ENCODE measurements at regions not wholly inside any gene's neighbourhood (a gene's known extent, or its start where the extent isn't known, plus 50 kb on each side); places are given as distances from the start of the nearest gene placed in this dataset.

DNA sequence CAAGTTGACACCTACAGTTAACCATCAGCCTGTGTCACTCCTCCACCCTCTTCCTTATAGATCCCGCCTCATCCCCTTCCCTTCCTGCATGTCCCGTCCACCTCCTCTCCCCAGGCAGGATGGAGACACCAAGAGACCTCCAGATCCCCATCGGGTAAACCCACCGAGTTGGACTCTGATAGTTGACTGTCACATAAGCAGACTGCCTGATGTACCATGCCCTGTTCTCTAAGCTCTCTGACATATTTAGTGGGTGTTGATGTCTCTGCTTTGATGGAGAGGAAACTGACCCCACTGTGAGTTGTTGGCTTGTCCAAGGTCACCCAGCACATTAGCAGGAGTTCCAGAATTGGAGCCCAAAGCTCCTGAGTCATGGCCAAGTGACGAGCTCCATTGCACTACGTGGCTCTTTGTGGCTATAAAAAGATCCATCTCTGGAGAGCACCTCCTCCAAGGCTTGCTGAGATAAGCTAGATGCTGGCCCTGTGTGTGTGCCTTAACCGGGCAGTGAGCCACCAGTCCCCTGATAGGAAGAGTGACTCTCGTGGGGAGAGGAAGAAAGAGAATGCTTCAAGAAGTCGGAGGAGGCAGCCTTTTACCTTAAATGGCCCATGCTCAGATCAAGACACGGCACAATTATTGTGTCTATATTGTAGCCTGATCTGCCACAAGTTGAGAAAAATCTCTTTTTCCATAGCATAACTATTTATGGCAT is 236.0 kb upstream of the ECI2 start (continued):
- TF ChIP-seq JUN (IDR thresholded peaks at IDR 0.05; ENCODE audit: borderline replicate concordance, low read depth, low read length), result peak; percentile 20; the same call in 1 of the 2 replicates
- no peak for TF ChIP-seq JUN (CRISPR knock-in tag; IDR thresholded peaks at IDR 0.05; ENCODE audit: borderline replicate concordance)
- TF ChIP-seq NRF1 (conservative IDR thresholded peaks at IDR 0.05 in 1 of 2, IDR thresholded peaks at IDR 0.05 in 1 of 2), result peak in 1 of 2 experiments; percentile 51; a peak in 3 of 4 replicates
- TF ChIP-seq RBBP5 (IDR thresholded peaks at IDR 0.05; ENCODE audit: borderline replicate concordance, insufficient read depth, low read length, poor library complexity, severe bottlenecking), result no peak
- peak; percentile 72 for TF ChIP-seq MEIS2 (IDR thresholded peaks at IDR 0.05; ENCODE audit: partially characterized antibody)
- TF ChIP-seq NCOA1 (IDR thresholded peaks at IDR 0.05; ENCODE audit: low read depth), result peak; percentile 75; the same call in 1 of the 2 replicates
- no peak for TF ChIP-seq NFXL1 (CRISPR knock-in tag; IDR thresholded peaks at IDR 0.05)
- TF ChIP-seq NFE2 (IDR thresholded peaks at IDR 0.05; ENCODE audit: low read depth), result peak; percentile 95
- TF ChIP-seq, protein P1, sequence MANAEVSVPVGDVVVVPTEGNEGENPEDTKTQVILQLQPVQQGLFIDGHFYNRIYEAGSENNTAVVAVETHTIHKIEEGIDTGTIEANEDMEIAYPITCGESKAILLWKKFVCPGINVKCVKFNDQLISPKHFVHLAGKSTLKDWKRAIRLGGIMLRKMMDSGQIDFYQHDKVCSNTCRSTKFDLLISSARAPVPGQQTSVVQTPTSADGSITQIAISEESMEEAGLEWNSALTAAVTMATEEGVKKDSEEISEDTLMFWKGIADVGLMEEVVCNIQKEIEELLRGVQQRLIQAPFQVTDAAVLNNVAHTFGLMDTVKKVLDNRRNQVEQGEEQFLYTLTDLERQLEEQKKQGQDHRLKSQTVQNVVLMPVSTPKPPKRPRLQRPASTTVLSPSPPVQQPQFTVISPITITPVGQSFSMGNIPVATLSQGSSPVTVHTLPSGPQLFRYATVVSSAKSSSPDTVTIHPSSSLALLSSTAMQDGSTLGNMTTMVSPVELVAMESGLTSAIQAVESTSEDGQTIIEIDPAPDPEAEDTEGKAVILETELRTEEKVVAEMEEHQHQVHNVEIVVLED (CRISPR knock-in tag; IDR thresholded peaks at IDR 0.05), result no peak
- no peak; the same call in 1 of the 2 replicates for TF ChIP-seq ZNF197 (CRISPR knock-in tag; IDR thresholded peaks at IDR 0.05; ENCODE audit: low read depth)
- no peak for TF ChIP-seq BMI1 (IDR thresholded peaks at IDR 0.05; ENCODE audit: low read length)
- TF ChIP-seq, protein P2, sequence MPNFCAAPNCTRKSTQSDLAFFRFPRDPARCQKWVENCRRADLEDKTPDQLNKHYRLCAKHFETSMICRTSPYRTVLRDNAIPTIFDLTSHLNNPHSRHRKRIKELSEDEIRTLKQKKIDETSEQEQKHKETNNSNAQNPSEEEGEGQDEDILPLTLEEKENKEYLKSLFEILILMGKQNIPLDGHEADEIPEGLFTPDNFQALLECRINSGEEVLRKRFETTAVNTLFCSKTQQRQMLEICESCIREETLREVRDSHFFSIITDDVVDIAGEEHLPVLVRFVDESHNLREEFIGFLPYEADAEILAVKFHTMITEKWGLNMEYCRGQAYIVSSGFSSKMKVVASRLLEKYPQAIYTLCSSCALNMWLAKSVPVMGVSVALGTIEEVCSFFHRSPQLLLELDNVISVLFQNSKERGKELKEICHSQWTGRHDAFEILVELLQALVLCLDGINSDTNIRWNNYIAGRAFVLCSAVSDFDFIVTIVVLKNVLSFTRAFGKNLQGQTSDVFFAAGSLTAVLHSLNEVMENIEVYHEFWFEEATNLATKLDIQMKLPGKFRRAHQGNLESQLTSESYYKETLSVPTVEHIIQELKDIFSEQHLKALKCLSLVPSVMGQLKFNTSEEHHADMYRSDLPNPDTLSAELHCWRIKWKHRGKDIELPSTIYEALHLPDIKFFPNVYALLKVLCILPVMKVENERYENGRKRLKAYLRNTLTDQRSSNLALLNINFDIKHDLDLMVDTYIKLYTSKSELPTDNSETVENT (CRISPR knock-in tag; IDR thresholded peaks at IDR 0.05), result no peak
- TF ChIP-seq, protein P3, sequence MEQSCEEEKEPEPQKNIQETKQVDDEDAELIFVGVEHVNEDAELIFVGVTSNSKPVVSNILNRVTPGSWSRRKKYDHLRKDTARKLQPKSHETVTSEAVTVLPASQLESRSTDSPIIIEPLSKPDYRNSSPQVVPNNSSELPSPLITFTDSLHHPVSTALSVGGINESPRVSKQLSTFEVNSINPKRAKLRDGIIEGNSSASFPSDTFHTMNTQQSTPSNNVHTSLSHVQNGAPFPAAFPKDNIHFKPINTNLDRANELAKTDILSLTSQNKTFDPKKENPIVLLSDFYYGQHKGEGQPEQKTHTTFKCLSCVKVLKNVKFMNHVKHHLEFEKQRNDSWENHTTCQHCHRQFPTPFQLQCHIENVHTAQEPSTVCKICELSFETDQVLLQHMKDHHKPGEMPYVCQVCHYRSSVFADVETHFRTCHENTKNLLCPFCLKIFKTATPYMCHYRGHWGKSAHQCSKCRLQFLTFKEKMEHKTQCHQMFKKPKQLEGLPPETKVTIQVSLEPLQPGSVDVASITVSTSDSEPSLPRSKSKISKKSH (CRISPR knock-in tag; IDR thresholded peaks at IDR 0.05), result no peak
- TF ChIP-seq NR1H2 (CRISPR knock-in tag; IDR thresholded peaks at IDR 0.05), result no peak
- TF ChIP-seq NFE2L1 (tag; IDR thresholded peaks at IDR 0.05; ENCODE audit: borderline replicate concordance, low read depth), result no peak
- TF ChIP-seq MECOM (CRISPR knock-in tag; IDR thresholded peaks at IDR 0.05), result 0 out of 2 replicates have a peak, but pooled peaks have one; percentile 58
- TF ChIP-seq, protein P4, sequence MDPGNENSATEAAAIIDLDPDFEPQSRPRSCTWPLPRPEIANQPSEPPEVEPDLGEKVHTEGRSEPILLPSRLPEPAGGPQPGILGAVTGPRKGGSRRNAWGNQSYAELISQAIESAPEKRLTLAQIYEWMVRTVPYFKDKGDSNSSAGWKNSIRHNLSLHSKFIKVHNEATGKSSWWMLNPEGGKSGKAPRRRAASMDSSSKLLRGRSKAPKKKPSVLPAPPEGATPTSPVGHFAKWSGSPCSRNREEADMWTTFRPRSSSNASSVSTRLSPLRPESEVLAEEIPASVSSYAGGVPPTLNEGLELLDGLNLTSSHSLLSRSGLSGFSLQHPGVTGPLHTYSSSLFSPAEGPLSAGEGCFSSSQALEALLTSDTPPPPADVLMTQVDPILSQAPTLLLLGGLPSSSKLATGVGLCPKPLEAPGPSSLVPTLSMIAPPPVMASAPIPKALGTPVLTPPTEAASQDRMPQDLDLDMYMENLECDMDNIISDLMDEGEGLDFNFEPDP (CRISPR knock-in tag; IDR thresholded peaks at IDR 0.05), result peak; percentile 32; the same call in 1 of the 2 replicates
- TF ChIP-seq NFRKB (IDR thresholded peaks at IDR 0.05; ENCODE audit: low read depth), result no peak; the same call in none of the 2 replicates
- TF ChIP-seq MCM3 (IDR thresholded peaks at IDR 0.05), result no peak
- no peak for TF ChIP-seq FOXA3 (CRISPR knock-in tag; conservative IDR thresholded peaks at IDR 0.05 in 1 of 2, IDR thresholded peaks at IDR 0.05 in 1 of 2)
- no peak for TF ChIP-seq ZNF699 (CRISPR knock-in tag; IDR thresholded peaks at IDR 0.05; ENCODE audit: insufficient replicate concordance)

All from K562 (cell line).